ENCODE measurements at regions not wholly inside any gene's neighbourhood (a gene's known extent, or its start where the extent isn't known, plus 50 kb on each side); places are given as distances from the start of the nearest gene placed in this dataset.

GRCh38 chr2:8026381-8026780 lies 655.5 kb upstream of the ID2 start:
- no peak for TF ChIP-seq EZH2 (IDR thresholded peaks at IDR 0.05; ENCODE audit: borderline replicate concordance, low read depth, low read length, poor library complexity, severe bottlenecking)
- TF ChIP-seq, protein P1, sequence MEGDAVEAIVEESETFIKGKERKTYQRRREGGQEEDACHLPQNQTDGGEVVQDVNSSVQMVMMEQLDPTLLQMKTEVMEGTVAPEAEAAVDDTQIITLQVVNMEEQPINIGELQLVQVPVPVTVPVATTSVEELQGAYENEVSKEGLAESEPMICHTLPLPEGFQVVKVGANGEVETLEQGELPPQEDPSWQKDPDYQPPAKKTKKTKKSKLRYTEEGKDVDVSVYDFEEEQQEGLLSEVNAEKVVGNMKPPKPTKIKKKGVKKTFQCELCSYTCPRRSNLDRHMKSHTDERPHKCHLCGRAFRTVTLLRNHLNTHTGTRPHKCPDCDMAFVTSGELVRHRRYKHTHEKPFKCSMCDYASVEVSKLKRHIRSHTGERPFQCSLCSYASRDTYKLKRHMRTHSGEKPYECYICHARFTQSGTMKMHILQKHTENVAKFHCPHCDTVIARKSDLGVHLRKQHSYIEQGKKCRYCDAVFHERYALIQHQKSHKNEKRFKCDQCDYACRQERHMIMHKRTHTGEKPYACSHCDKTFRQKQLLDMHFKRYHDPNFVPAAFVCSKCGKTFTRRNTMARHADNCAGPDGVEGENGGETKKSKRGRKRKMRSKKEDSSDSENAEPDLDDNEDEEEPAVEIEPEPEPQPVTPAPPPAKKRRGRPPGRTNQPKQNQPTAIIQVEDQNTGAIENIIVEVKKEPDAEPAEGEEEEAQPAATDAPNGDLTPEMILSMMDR (conservative IDR thresholded peaks at IDR 0.05; ENCODE audit: low read depth, low read length), result no peak
- ChIA-PET CTCF (no interaction called here), POLR2A (ENCODE audit: low non-redundant PET) (interaction anchor here (0.6 kb wide), 1 partner anchor 69 kb away, joined by 3 read pairs; no protein-coding TSS in a partner anchor)
- H3K36me3 ChIP-seq (ENCODE audit: insufficient read depth, low read length, poor library complexity, severe bottlenecking), result no peaks in the 10 kb centered on the region
- no peaks in the 10 kb centered on the region for H3K9me3 ChIP-seq (ENCODE audit: low read depth, low read length, poor library complexity, severe bottlenecking)
- intact Hi-C loops (cut with micrococcal nuclease; ENCODE audit: unreplicated experiment), result no loop called here
- no peak overlapping the region for H3K27ac ChIP-seq (ENCODE audit: low read depth, low read length, poor library complexity, severe bottlenecking)
- no peaks in the 10 kb centered on the region for H3K27me3 ChIP-seq (replicated peaks; ENCODE audit: insufficient read depth, low read depth, low read length, poor library complexity)
- no peak for DNase-seq (ENCODE audit: low spot score)
- no peak overlapping the region for H3K4me3 ChIP-seq (ENCODE audit: low read depth, low read length, poor library complexity, severe bottlenecking)
- H3K4me1 ChIP-seq (ENCODE audit: insufficient read depth, low read length, poor library complexity, severe bottlenecking), result no peaks in the 10 kb centered on the region
- BruUV-seq (replicated peaks), result no TSS peak

DNA sequence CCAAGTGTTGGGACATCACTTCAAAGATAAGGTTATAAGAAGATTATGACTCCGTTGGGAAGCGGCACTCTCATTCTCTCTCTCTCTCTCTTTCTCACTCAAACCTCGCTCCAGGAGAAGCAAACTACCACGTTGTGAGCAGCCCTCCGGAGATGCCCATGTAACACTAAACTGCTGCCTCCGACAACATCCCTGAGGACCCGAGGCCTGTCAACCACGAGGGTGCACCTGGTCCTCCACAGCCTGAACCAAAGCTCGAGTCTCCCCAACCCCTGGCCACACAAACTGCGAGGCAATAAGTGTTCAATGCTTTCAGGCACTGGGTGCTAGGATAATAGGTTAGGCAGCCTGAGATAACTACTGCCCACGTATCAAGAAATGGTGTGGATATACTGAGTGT lies 654.5 kb upstream of the ID2 start:
- Histone ChIP-seq H3K36me3 (ENCODE audit: insufficient read depth, low read length, poor library complexity, severe bottlenecking) (no peaks in the 10 kb centered on the region), H3K27ac (ENCODE audit: low read depth, low read length, poor library complexity, severe bottlenecking) (no peak overlapping the region), H3K4me1 (ENCODE audit: insufficient read depth, low read length, poor library complexity, severe bottlenecking) (no peaks in the 10 kb centered on the region), H3K27me3 (replicated peaks; ENCODE audit: insufficient read depth, low read depth, low read length, poor library complexity) (no peaks in the 10 kb centered on the region), H3K4me3 (ENCODE audit: low read depth, low read length, poor library complexity, severe bottlenecking) (no peak overlapping the region), H3K9me3 (ENCODE audit: low read depth, low read length, poor library complexity, severe bottlenecking) (no peaks in the 10 kb centered on the region)
- intact Hi-C loops (cut with micrococcal nuclease; ENCODE audit: unreplicated experiment), result no loop called here
- ChIA-PET POLR2A (ENCODE audit: low non-redundant PET) (no interaction called here), CTCF (no interaction called here)
- BruUV-seq (replicated peaks), result no TSS peak
- no peak for DNase-seq (ENCODE audit: low spot score)
- TF ChIP-seq EZH2 (IDR thresholded peaks at IDR 0.05; ENCODE audit: borderline replicate concordance, low read depth, low read length, poor library complexity, severe bottlenecking), result no peak
- TF ChIP-seq, protein P1 (conservative IDR thresholded peaks at IDR 0.05; ENCODE audit: low read depth, low read length), result no peak

DNA sequence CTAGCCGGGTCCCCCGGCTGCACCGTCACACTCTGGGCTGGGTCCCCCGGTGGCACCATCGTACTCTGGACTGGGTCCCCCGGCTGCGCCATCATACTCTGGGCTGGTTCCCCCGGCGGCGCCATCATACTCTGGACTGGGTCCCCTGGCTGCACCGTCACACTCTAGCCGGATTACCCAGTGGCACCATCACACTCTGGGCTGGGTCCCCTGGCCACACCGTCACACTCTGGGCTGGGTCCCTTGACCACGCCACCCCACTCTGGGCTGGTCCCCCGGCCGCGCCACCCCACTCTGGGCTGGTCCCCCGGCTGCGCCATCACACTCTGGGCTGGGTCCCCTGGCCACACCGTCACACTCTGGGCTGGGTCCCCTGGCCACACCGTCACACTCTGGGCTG lies 653.8 kb upstream of the ID2 start:
- Histone ChIP-seq H3K9me3 (ENCODE audit: low read depth, low read length, poor library complexity, severe bottlenecking) (no peaks in the 10 kb centered on the region), H3K4me1 (ENCODE audit: insufficient read depth, low read length, poor library complexity, severe bottlenecking) (no peaks in the 10 kb centered on the region), H3K27me3 (replicated peaks; ENCODE audit: insufficient read depth, low read depth, low read length, poor library complexity) (no peaks in the 10 kb centered on the region), H3K4me3 (ENCODE audit: low read depth, low read length, poor library complexity, severe bottlenecking) (no peak overlapping the region), H3K36me3 (ENCODE audit: insufficient read depth, low read length, poor library complexity, severe bottlenecking) (no peaks in the 10 kb centered on the region), H3K27ac (ENCODE audit: low read depth, low read length, poor library complexity, severe bottlenecking) (no peak overlapping the region)
- BruUV-seq (replicated peaks), result no TSS peak
- TF ChIP-seq, protein P1 (conservative IDR thresholded peaks at IDR 0.05; ENCODE audit: low read depth, low read length), result no peak
- TF ChIP-seq EZH2 (IDR thresholded peaks at IDR 0.05; ENCODE audit: borderline replicate concordance, low read depth, low read length, poor library complexity, severe bottlenecking), result no peak
- intact Hi-C loops (cut with micrococcal nuclease; ENCODE audit: unreplicated experiment), result no loop called here
- ChIA-PET CTCF (no interaction called here), POLR2A (ENCODE audit: low non-redundant PET) (no interaction called here)
- DNase-seq (ENCODE audit: low spot score), result no peak
